ENCODE measurements at regions not wholly inside any gene's neighbourhood (a gene's known extent, or its start where the extent isn't known, plus 50 kb on each side); places are given as distances from the start of the nearest gene placed in this dataset.
"Not testable (repeated sequence)": the region's sequence is repeated elsewhere in the genome, so short reads cannot be mapped to it uniquely, and the experiment has no call there.

DNA sequence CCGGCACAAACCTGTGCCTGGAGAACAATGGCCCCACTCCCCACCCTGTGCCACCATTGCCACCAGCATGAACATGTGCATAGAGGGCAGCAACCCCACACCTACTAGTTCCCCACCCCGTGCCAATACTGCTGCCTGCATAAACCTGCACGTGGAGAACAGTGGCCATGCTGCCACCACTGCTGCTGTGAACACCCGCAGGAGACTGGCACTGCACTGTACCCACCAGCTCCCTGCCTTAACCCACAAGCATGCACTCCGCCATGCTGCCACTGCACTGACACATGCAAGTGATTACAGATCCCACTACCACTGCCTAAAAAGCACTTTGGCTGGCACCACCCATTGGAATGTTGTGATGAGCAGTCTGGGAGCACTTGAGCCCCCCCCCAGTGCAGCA, 77.3 kb downstream of the NAA11 start:
- no peak for ATAC-seq (ENCODE audit: low FRiP score)
- no peaks in the 10 kb centered on the region for H3K36me3 ChIP-seq (ENCODE audit: control insufficient read depth in 1 of 2, insufficient read depth in 2 of 2, low read length in 1 of 2)
- no peaks in the 10 kb centered on the region for H3K4me1 ChIP-seq (ENCODE audit: control insufficient read depth in 1 of 2, insufficient read depth in 2 of 2, low read length in 2 of 2)
- H3K4me3 ChIP-seq (ENCODE audit: low read length in 2 of 2): no peak overlapping the region
- WGBS, 2 donors: 92 to 93% methylated on average over 5 of the region's 5 CpGs
- intact Hi-C loops (cut with DNase I): no loop called here
- H3K9me3 ChIP-seq (ENCODE audit: control insufficient read depth, low read length): no peaks in the 10 kb centered on the region
- no peak overlapping the region for H3K27ac ChIP-seq (ENCODE audit: low read depth in 1 of 2, low read length in 2 of 2)
- H3K27me3 ChIP-seq (ENCODE audit: control insufficient read depth in 1 of 2, insufficient read depth in 2 of 2, low read length in 1 of 2): no peaks in the 10 kb centered on the region
- DNase-seq: no peak

DNA sequence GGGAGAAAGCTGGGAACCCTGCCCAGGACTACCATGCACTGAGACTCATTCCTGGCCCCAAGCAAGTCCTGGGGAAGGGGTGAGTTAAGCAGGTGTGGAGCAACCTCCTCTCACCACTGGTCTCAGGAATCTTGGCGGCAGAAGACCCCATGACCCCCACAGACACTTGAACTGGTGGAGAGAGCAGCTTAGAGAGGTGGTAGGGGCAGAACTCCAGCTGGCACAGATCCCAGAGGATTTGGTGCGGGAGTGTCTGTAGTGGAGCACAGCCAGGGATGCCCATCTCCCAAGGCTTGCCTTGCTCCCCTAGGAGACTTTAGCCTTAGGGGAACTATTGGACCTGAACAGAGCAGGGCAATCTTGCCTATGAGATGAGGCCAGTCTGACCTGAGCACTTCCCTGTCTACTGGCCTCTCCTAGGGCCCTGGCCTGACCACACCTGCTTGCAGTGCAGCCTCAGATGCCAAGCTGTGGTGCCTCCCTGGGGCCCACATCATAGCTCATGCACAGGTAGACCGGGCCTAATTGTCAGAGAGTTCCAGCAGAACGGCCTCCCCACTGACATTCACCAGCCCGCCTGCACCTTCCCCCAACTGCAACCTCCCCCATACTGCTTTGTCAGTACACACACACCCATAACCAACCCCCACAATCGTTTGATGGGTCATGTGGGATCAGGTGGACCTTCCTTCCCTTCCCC, 78.0 kb downstream of the NAA11 start:
- 86 to 90% methylated on average over 6 of the region's 6 CpGs for WGBS, 2 donors
- DNase-seq: no peak
- peak; percentile 52 for ATAC-seq (ENCODE audit: low FRiP score)

DNA sequence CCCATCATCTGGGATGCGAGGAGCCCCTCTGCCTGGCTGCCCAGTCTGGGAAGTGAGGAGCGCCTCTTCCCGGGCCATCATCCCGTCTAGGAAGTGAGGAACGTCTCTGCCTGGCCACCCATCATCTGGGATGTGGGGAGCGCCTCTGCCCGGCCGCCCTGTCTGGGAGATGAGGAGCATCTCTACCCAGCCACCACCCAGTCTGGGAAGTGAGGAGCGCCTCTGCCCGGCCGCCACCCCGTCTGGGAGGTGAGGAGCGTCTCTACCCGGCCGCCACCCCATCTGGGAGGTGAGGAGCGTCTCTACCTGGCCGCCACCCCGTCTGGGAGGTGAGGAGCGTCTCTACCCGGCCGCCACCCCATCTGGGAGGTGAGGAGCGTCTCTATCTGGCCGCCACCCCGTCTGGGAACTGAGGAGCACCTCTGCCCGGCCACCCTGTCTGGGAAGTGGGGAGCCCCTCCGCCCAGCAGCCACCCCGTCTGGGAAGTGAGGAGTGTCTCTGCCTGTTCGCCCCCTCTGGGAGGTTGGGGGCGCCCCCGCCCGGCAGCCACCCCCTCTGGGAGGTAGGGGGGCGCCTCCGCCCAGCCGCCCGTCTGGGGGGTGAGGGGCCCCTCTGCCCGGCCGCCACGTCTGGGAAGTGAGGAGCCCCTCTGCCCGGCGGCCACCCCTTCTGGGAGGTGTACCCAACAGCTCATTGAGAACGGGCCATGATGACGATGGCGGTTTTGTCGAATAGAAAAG, 80.5 kb downstream of the NAA11 start:
- intact Hi-C loops (cut with DNase I); H3K4me1 ChIP-seq (ENCODE audit: control insufficient read depth in 1 of 2, insufficient read depth in 2 of 2, low read length in 2 of 2); H3K4me3 ChIP-seq (ENCODE audit: low read length in 2 of 2); H3K27ac ChIP-seq (ENCODE audit: low read depth in 1 of 2, low read length in 2 of 2); DNase-seq; H3K27me3 ChIP-seq (ENCODE audit: control insufficient read depth in 1 of 2, insufficient read depth in 2 of 2, low read length in 1 of 2); ATAC-seq (ENCODE audit: low FRiP score); H3K36me3 ChIP-seq (ENCODE audit: control insufficient read depth in 1 of 2, insufficient read depth in 2 of 2, low read length in 1 of 2); H3K9me3 ChIP-seq (ENCODE audit: control insufficient read depth, low read length): not testable (repeated sequence)
- WGBS, 2 donors: 87% methylated on average over 40 to 44 of the region's 44 CpGs

More for the DNA sequence above, 78.0 kb downstream of the NAA11 start:
- Histone ChIP-seq H3K4me1 (ENCODE audit: control insufficient read depth in 1 of 2, insufficient read depth in 2 of 2, low read length in 2 of 2) (no peaks in the 10 kb centered on the region), H3K4me3 (ENCODE audit: low read length in 2 of 2) (no peak overlapping the region), H3K36me3 (ENCODE audit: control insufficient read depth in 1 of 2, insufficient read depth in 2 of 2, low read length in 1 of 2) (no peaks in the 10 kb centered on the region), H3K27me3 (ENCODE audit: control insufficient read depth in 1 of 2, insufficient read depth in 2 of 2, low read length in 1 of 2) (no peaks in the 10 kb centered on the region), H3K9me3 (ENCODE audit: control insufficient read depth, low read length) (no peaks in the 10 kb centered on the region), H3K27ac (ENCODE audit: low read depth in 1 of 2, low read length in 2 of 2) (no peak overlapping the region)
- intact Hi-C loops (cut with DNase I): no loop called here

DNA sequence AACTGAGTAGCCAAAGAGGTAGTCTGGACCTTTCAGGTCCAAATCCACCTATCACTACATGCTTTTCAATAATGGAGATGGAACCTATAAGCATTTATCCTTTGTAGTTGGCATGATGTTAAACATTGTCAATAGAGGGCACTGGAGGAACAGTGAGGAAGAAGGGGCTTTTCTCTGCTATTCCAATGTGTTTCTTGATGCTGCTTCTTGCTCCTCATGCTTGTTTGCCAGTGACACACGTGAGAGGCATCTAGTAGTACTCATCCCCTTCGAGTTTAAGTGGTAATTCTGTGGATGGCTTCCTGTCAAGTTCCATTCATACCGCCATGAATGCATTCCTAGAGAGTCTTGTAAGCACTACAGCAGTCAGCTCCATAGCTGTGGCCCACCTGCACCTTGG, 84.0 kb downstream of the NAA11 start:
- no peak for ATAC-seq (ENCODE audit: low FRiP score)
- WGBS, 2 donors: 35 to 53% methylated on average over 3 of the region's 3 CpGs
- H3K4me1 ChIP-seq (ENCODE audit: control insufficient read depth in 1 of 2, insufficient read depth in 2 of 2, low read length in 2 of 2): no peaks in the 10 kb centered on the region
- no peak overlapping the region for H3K27ac ChIP-seq (ENCODE audit: low read depth in 1 of 2, low read length in 2 of 2)
- intact Hi-C loops (cut with DNase I): no loop called here
- DNase-seq: no peak
- H3K4me3 ChIP-seq (ENCODE audit: low read length in 2 of 2): no peak overlapping the region
- peaks cover 1% of the 10 kb centered on the region for H3K9me3 ChIP-seq (ENCODE audit: control insufficient read depth, low read length)
- H3K36me3 ChIP-seq (ENCODE audit: control insufficient read depth in 1 of 2, insufficient read depth in 2 of 2, low read length in 1 of 2): no peaks in the 10 kb centered on the region
- H3K27me3 ChIP-seq (ENCODE audit: control insufficient read depth in 1 of 2, insufficient read depth in 2 of 2, low read length in 1 of 2): no peaks in the 10 kb centered on the region

DNA sequence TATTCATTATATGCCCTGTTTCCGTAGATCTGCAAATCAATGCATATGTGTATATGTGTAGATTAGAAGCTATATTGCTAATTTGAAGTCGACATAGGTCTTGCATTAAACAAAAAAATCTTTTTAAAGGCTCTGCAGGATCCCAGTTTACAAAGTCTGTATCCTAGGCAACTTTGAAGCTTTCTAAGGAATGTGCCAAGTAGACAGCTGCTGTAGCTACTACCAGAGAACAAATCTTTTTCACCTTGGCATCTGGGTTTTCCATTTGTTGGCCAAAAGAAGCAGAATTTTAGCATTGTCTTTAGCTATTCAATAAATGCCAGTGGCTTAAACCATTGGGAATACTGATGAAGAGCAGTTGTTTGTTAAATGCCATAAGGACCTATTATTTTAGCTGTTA, 88.0 kb downstream of the NAA11 start:
- ATAC-seq (ENCODE audit: low FRiP score): no peak
- H3K27ac ChIP-seq (ENCODE audit: low read depth in 1 of 2, low read length in 2 of 2): no peak overlapping the region
- DNase-seq: no peak
- no peaks in the 10 kb centered on the region for H3K27me3 ChIP-seq (ENCODE audit: control insufficient read depth in 1 of 2, insufficient read depth in 2 of 2, low read length in 1 of 2)
- no peaks in the 10 kb centered on the region for H3K36me3 ChIP-seq (ENCODE audit: control insufficient read depth in 1 of 2, insufficient read depth in 2 of 2, low read length in 1 of 2)
- no peaks in the 10 kb centered on the region for H3K4me1 ChIP-seq (ENCODE audit: control insufficient read depth in 1 of 2, insufficient read depth in 2 of 2, low read length in 2 of 2)
- WGBS, 2 donors: 14 to 26% methylated on average over 2 of the region's 2 CpGs
- peaks cover 1% of the 10 kb centered on the region for H3K9me3 ChIP-seq (ENCODE audit: control insufficient read depth, low read length)
- H3K4me3 ChIP-seq (ENCODE audit: low read length in 2 of 2): no peak overlapping the region
- intact Hi-C loops (cut with DNase I): no loop called here

DNA sequence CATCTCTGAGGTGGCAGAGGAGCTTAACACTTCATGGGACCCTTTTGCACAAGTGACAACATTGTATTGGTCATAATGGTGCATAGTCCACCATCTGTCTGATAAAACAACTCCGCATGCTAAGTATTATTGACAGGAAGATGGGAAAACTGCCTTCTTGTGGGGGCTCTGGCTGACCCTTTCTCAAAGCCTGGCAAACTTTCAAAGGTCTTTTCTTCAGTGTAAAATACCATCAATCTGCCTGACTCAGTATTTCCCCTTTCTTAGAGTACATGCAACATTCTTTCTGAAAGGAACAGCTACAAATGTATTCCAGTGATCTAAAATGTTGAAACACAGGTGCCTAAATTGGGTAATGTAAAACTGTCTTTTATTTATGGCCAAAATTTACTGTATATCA, 89.1 kb downstream of the NAA11 start:
- Histone ChIP-seq H3K27ac (ENCODE audit: low read depth in 1 of 2, low read length in 2 of 2) (no peak overlapping the region), H3K36me3 (ENCODE audit: control insufficient read depth in 1 of 2, insufficient read depth in 2 of 2, low read length in 1 of 2) (no peaks in the 10 kb centered on the region), H3K4me3 (ENCODE audit: low read length in 2 of 2) (no peak overlapping the region), H3K27me3 (ENCODE audit: control insufficient read depth in 1 of 2, insufficient read depth in 2 of 2, low read length in 1 of 2) (no peaks in the 10 kb centered on the region), H3K9me3 (ENCODE audit: control insufficient read depth, low read length) (peaks cover 1% of the 10 kb centered on the region), H3K4me1 (ENCODE audit: control insufficient read depth in 1 of 2, insufficient read depth in 2 of 2, low read length in 2 of 2) (no peaks in the 10 kb centered on the region)
- 89 to 93% methylated on average over 1 of the region's 1 CpG for WGBS, 2 donors
- no peak for ATAC-seq (ENCODE audit: low FRiP score)
- intact Hi-C loops (cut with DNase I): no loop called here
- DNase-seq: no peak

DNA sequence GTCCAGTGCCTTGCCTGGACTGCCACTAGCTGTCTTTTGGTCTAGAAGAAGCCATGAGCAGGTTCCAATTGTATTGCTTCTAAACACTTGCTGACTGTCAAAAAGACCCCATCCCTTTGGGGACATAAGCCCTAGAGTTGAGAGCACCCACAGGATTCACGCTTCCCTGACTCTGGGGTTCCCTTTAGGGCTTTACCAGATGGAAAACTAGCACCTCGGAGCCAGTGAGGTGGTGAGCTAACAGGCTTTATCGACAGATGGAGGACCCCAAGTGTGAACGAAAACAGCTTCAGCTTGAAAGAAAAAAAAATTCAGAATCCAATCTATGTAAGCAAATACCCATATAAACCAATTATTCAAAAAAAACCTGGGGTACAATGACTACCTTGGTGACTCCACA, 90.8 kb downstream of the NAA11 start:
- intact Hi-C loops (cut with DNase I): no loop called here
- peaks cover 1% of the 10 kb centered on the region for H3K9me3 ChIP-seq (ENCODE audit: control insufficient read depth, low read length)
- no peaks in the 10 kb centered on the region for H3K4me1 ChIP-seq (ENCODE audit: control insufficient read depth in 1 of 2, insufficient read depth in 2 of 2, low read length in 2 of 2)
- ATAC-seq (ENCODE audit: low FRiP score): no peak
- 79 to 83% methylated on average over 4 of the region's 4 CpGs for WGBS, 2 donors
- no peak for DNase-seq
- no peaks in the 10 kb centered on the region for H3K27me3 ChIP-seq (ENCODE audit: control insufficient read depth in 1 of 2, insufficient read depth in 2 of 2, low read length in 1 of 2)
- no peak overlapping the region for H3K4me3 ChIP-seq (ENCODE audit: low read length in 2 of 2)
- H3K36me3 ChIP-seq (ENCODE audit: control insufficient read depth in 1 of 2, insufficient read depth in 2 of 2, low read length in 1 of 2): no peaks in the 10 kb centered on the region
- no peak overlapping the region for H3K27ac ChIP-seq (ENCODE audit: low read depth in 1 of 2, low read length in 2 of 2)

DNA sequence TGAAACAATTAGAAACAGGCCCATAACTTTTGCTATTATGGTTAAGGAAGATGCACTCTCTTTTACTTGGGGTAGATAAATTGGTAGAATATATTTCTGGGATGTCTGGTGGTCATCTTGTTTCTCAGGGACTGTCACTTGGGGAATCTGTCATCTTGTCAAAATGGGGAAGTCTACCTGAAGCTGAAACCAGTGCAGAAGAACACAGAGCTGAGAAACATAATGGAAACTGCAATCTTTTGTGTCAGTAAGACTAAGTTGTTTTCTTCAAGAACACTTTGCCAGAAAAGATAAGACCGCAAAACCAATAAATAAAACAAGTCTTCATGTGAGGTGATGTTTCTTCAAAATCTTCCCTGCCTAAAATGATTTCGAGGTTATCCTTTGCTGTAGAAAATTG, 92.0 kb downstream of the NAA11 start:
- intact Hi-C loops (cut with DNase I): no loop called here
- WGBS, 2 donors: 89% methylated on average over 2 of the region's 2 CpGs
- ATAC-seq (ENCODE audit: low FRiP score): no peak
- Histone ChIP-seq H3K27ac (ENCODE audit: low read depth in 1 of 2, low read length in 2 of 2) (no peak overlapping the region), H3K36me3 (ENCODE audit: control insufficient read depth in 1 of 2, insufficient read depth in 2 of 2, low read length in 1 of 2) (no peaks in the 10 kb centered on the region), H3K27me3 (ENCODE audit: control insufficient read depth in 1 of 2, insufficient read depth in 2 of 2, low read length in 1 of 2) (no peaks in the 10 kb centered on the region), H3K4me3 (ENCODE audit: low read length in 2 of 2) (no peak overlapping the region), H3K4me1 (ENCODE audit: control insufficient read depth in 1 of 2, insufficient read depth in 2 of 2, low read length in 2 of 2) (no peaks in the 10 kb centered on the region), H3K9me3 (ENCODE audit: control insufficient read depth, low read length) (no peaks in the 10 kb centered on the region)
- no peak for DNase-seq

DNA sequence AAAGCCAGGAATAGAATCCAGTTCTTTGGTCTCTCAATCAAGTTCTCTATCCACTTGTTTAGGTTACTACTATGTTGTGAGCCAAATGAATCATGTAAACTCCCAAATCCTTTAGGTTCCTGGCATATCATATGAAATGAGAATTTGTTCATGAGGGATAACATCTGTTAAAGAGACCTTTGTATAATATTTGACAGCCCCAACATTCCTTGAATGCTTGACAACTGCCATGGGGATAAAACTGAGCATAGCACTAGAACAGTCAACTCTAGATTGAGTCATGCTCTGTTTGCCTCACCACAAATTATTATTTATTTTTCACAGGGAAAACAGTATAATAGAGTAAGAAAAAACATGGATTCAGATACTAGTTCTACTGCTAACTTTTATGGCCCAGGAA, 93.3 kb downstream of the NAA11 start:
- H3K27ac ChIP-seq (ENCODE audit: low read depth in 1 of 2, low read length in 2 of 2): no peak overlapping the region
- H3K4me3 ChIP-seq (ENCODE audit: low read length in 2 of 2): no peak overlapping the region
- H3K36me3 ChIP-seq (ENCODE audit: control insufficient read depth in 1 of 2, insufficient read depth in 2 of 2, low read length in 1 of 2): no peaks in the 10 kb centered on the region
- DNase-seq (no peak), ATAC-seq (ENCODE audit: low FRiP score) (no peak)
- H3K9me3 ChIP-seq (ENCODE audit: control insufficient read depth, low read length): no peaks in the 10 kb centered on the region
- intact Hi-C loops (cut with DNase I): no loop called here
- no peaks in the 10 kb centered on the region for H3K4me1 ChIP-seq (ENCODE audit: control insufficient read depth in 1 of 2, insufficient read depth in 2 of 2, low read length in 2 of 2)
- no peaks in the 10 kb centered on the region for H3K27me3 ChIP-seq (ENCODE audit: control insufficient read depth in 1 of 2, insufficient read depth in 2 of 2, low read length in 1 of 2)
